Sigmoid colon (tissue), 6 donors: ENCODE measurements at regions not wholly inside any gene's neighbourhood (a gene's known extent, or its start where the extent isn't known, plus 50 kb on each side); places are given as distances from the start of the nearest gene placed in this dataset.

Experiments
- DNase-seq: peaks from one replicate; pipeline ENCODE4 v3.0.0-alpha.2; 2019
- H3K27ac ChIP-seq, 4 donors: fragments of 200-600 bp; sonication (generic); one replicate each; pipeline ENCODE4 v1.5.1; 2016 to 2019; ENCODE audit warnings: mild to moderate bottlenecking in 1 of 4
- H3K27me3 ChIP-seq, 3 donors: fragments of 200-600 bp; sonication (generic); one replicate each; pipeline ENCODE4 v1.5.1; 2019; ENCODE audit warnings: mild to moderate bottlenecking in 1 of 3
- H3K36me3 ChIP-seq, 4 donors: fragments of 200-600 bp; sonication (generic); one replicate each; pipeline ENCODE4 v1.5.1; 2016 to 2019
- H3K4me1 ChIP-seq, 4 donors: fragments of 200-600 bp; sonication (generic); one replicate each; pipeline ENCODE4 v1.5.1; 2017 to 2019
- H3K4me3 ChIP-seq, 4 donors: fragments of 200-600 bp; sonication (generic); one replicate each; pipeline ENCODE4 v1.5.1; 2017 to 2019; ENCODE audit warnings: mild to moderate bottlenecking in 2 of 4, moderate library complexity in 1 of 4
- H3K9me3 ChIP-seq, 4 donors: fragments of 200-600 bp in 3 of 4; sonication (generic) in 3 of 4; one replicate each; pipeline versions ENCODE4 v1.5.1 to v1.6.1; 2013 to 2019
- EP300 ChIP-seq, 4 donors: sonication (generic); formaldehyde crosslinking; IDR thresholded peaks; one replicate each; pipeline ENCODE4 v1.6.1; 2017; ENCODE audit warnings: antibody characterized with exemption in 4 of 4
- POLR2A ChIP-seq, 2 donors: fragments of 450-650 bp; IDR thresholded peaks; one replicate each; pipeline ENCODE4 v1.6.1; 2016; ENCODE audit warnings: antibody characterized with exemption in 2 of 2, mild to moderate bottlenecking in 2 of 2, moderate library complexity in 2 of 2
- POLR2AphosphoS5 ChIP-seq, 4 donors: sonication (generic); formaldehyde crosslinking; IDR thresholded peaks; one replicate each; pipeline ENCODE4 v1.6.1; 2017; ENCODE audit warnings: antibody characterized with exemption in 4 of 4
- WGBS, 2 donors: extraction: QIAGEN DNeasy Blood & Tissue Kit; methylation state at CpG; one replicate each; pipeline ENCODE4 v1.1.7; 2013; 5-methylcytosine and 5-hydroxymethylcytosine counted together
- intact Hi-C: fragments of 100-400 bp; cut with DNase I; formaldehyde crosslinking; loops from one replicate; pipeline ENCODE4 v1.15.1; 2023
- TF ChIP-seq, protein P1 (sequence below), 4 experiments: fragments of 450-650 bp in 3 of 4; fragments of 200-600 bp in 1 of 4; IDR thresholded peaks; one replicate each; pipeline ENCODE4 v1.5.1; 2016 to 2019; ENCODE audit warnings: antibody characterized with exemption in 4 of 4, mild to moderate bottlenecking in 3 of 4, moderate library complexity in 2 of 4
- donor health status: healthy with polysubstance abuse.
- donor health status: healthy.

DNA sequence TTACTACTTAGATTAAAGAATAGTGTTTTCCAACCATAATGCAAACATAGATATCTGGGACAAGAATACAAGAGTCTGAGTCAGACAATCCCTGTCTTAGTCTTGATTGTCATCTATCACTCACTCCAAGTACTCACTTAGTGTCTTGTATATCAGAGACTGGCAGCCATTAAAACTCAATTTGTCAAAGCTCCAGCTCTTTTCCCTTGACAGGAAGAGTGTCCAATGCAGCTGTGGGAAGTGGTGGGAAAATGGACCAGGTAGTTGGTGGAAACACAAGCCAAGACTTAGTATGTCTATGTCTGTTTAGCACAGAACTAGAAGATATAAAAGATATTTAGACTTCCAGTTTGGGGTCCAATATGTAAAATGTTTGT lies 271.6 kb upstream of the CLEC14A start:
- intact Hi-C loops, result no loop called here
- H3K27me3 ChIP-seq, result no peaks in the 10 kb centered on the region
- no peaks in the 10 kb centered on the region for H3K36me3 ChIP-seq
- no peak for TF ChIP-seq POLR2A (IDR thresholded peaks at IDR 0.05)
- TF ChIP-seq EP300 (IDR thresholded peaks at IDR 0.05), result no peak
- TF ChIP-seq POLR2AphosphoS5 (IDR thresholded peaks at IDR 0.05), result no peak
- TF ChIP-seq, protein P1, sequence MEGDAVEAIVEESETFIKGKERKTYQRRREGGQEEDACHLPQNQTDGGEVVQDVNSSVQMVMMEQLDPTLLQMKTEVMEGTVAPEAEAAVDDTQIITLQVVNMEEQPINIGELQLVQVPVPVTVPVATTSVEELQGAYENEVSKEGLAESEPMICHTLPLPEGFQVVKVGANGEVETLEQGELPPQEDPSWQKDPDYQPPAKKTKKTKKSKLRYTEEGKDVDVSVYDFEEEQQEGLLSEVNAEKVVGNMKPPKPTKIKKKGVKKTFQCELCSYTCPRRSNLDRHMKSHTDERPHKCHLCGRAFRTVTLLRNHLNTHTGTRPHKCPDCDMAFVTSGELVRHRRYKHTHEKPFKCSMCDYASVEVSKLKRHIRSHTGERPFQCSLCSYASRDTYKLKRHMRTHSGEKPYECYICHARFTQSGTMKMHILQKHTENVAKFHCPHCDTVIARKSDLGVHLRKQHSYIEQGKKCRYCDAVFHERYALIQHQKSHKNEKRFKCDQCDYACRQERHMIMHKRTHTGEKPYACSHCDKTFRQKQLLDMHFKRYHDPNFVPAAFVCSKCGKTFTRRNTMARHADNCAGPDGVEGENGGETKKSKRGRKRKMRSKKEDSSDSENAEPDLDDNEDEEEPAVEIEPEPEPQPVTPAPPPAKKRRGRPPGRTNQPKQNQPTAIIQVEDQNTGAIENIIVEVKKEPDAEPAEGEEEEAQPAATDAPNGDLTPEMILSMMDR (IDR thresholded peaks at IDR 0.05), result no peak
- no peak overlapping the region for H3K4me3 ChIP-seq
- no peaks in the 10 kb centered on the region for H3K4me1 ChIP-seq
- no peak overlapping the region for H3K27ac ChIP-seq
- no peak for DNase-seq
- H3K9me3 ChIP-seq, result no peaks in the 10 kb centered on the region

DNA sequence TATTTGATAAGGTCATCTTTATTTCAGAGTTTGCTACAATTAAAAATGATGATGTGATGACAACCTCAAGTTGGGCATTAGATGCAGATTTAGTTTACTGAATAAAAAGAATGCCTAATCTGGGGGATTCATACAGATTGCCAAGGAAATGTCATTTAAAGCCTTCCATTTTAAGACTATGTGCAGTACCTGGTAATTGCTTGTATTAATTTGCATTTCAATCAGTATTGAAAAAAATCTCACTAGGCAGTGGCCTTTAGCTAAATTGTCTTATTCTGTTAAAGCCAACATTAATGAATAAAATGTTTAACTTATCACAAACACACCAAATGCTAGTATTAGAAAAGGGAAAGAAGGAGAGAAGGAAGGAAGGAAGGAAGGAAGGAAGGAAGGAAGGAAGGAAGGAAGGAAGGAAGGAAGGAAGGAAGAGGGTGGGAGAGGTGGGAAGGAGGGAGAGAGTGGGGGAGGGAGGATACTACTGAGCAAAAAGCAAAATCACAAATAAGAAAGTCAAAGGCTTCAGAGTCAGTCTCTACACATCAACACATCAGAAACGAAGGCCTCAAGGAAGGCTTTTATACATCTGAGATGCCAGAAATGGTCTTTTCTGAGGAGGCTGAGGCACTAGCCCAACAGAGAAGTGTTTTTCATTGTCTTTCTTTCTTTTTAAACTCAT lies 271.1 kb upstream of the CLEC14A start:
- intact Hi-C loops, result no loop called here
- WGBS, 2 donors, result 78 to 90% methylated on average over 1 of the region's 1 CpG

DNA sequence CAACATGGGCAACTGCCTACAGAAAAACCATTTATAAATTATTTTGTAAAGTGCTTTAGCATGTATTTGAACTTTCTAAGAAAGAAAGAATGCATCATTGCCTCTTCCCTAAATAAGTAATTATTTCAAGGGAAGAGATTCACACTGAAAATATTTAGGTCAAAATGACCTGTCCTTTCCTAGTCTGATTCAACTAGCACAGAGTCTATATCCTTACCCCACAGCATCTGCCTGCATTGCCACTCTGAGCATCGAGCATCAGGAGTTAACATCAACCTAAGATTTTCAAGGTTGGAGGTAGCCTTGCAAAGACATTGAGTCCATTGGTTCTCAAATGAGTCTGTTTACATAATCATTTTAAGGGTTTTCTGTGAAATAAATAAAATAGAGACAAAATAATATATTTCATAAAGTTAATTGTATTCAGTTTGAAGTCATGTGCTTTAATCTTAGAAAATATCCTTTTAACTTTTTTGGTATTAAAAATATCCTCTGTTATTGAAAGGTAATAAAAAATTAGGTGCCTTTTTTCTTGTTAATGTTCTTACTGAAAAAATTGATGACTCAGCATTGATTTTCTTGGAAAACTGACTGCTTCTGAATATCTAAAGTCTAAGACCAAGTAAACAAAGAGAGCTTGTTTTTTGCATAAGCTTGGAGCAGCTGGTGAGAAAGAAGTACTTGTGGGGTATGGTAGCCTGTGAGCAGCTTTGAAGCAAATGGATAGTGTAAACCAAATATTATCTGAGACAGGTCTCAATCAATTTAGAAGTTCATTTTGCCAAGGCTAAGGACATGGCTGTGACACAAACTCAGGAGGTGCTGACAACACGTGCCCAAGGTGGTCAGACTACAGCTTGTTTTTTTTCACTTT lies 269.0 kb upstream of the CLEC14A start:
- 77 to 82% methylated on average over 2 of the region's 2 CpGs for whole genome bisulfite sequencing, 2 donors
- H3K4me1 ChIP-seq, result no peaks in the 10 kb centered on the region
- intact Hi-C loops, result no loop called here
- no peak overlapping the region for H3K27ac ChIP-seq
- no peak for DNase-seq
- no peaks in the 10 kb centered on the region for H3K36me3 ChIP-seq
- H3K27me3 ChIP-seq, result no peaks in the 10 kb centered on the region
- no peak overlapping the region for H3K4me3 ChIP-seq
- TF ChIP-seq EP300 (IDR thresholded peaks at IDR 0.05), result no peak
- TF ChIP-seq POLR2AphosphoS5 (IDR thresholded peaks at IDR 0.05), result no peak
- TF ChIP-seq, protein P1 (IDR thresholded peaks at IDR 0.05), result no peak
- no peak for TF ChIP-seq POLR2A (IDR thresholded peaks at IDR 0.05)
- no peaks in the 10 kb centered on the region for H3K9me3 ChIP-seq

More for the DNA sequence above, 271.1 kb upstream of the CLEC14A start:
- H3K9me3 ChIP-seq, result no peaks in the 10 kb centered on the region
- H3K36me3 ChIP-seq, result no peaks in the 10 kb centered on the region
- no peak for TF ChIP-seq EP300 (IDR thresholded peaks at IDR 0.05)
- no peak for TF ChIP-seq POLR2AphosphoS5 (IDR thresholded peaks at IDR 0.05)
- TF ChIP-seq, protein P1 (IDR thresholded peaks at IDR 0.05), result no peak
- TF ChIP-seq POLR2A (IDR thresholded peaks at IDR 0.05), result no peak
- no peak for DNase-seq
- H3K4me3 ChIP-seq, result no peak overlapping the region
- H3K27me3 ChIP-seq, result no peaks in the 10 kb centered on the region
- no peak overlapping the region for H3K27ac ChIP-seq
- no peaks in the 10 kb centered on the region for H3K4me1 ChIP-seq

DNA sequence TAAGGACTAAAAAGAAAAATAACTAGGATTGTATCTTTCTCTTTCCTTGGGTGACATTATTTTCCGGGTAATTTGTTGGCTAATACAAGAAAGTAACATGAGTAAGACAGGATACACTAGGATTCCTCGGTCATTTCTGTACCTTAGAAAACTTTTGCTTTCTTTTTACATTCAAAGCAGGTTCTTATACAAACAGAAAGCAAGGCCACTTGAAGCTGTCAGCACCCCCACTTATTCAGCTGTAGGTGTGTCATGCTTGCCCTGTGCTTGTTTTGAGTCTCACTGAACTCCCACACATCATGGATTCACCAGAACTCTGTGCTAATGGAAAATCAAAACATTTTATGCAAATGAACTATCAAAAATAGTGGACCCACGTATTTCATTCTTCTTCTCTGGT lies 266.8 kb upstream of the CLEC14A start:
- no peak for DNase-seq
- Histone ChIP-seq H3K4me3 (no peak overlapping the region), H3K4me1 (no peaks in the 10 kb centered on the region), H3K27me3 (no peaks in the 10 kb centered on the region), H3K9me3 (no peaks in the 10 kb centered on the region), H3K36me3 (no peaks in the 10 kb centered on the region), H3K27ac (no peak overlapping the region)
- intact Hi-C loops, result no loop called here
- 61 to 71% methylated on average over 3 of the region's 3 CpGs for WGBS, 2 donors
- TF ChIP-seq POLR2AphosphoS5 (IDR thresholded peaks at IDR 0.05), result no peak

DNA sequence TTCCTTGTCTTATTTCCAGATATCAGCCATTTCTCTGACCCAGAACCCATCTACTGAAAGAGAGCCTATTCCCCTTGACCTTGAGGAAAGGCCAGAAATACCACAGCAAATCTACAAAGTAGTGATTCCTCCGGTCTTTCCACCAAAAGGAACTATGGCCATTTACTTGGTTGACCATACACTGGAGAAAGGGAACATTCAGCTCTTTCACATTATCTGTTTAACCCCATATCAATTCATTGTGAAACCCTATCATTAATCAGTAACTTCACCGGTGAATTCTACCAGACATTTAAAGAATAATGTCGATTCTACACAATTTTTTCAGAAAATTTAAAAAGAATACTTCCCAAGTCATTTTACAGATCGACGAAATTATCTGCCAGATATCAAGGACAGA lies 265.7 kb upstream of the CLEC14A start:
- Histone ChIP-seq H3K36me3 (no peaks in the 10 kb centered on the region), H3K9me3 (no peaks in the 10 kb centered on the region), H3K27ac (no peak overlapping the region), H3K27me3 (no peaks in the 10 kb centered on the region), H3K4me1 (no peaks in the 10 kb centered on the region), H3K4me3 (no peak overlapping the region)
- DNase-seq, result no peak
- WGBS, 2 donors, result 92 to 94% methylated on average over 5 of the region's 5 CpGs
- intact Hi-C loops, result no loop called here
- TF ChIP-seq POLR2AphosphoS5 (IDR thresholded peaks at IDR 0.05), result no peak
- TF ChIP-seq EP300 (IDR thresholded peaks at IDR 0.05), result no peak
- TF ChIP-seq, protein P1 (IDR thresholded peaks at IDR 0.05), result no peak
- no peak for TF ChIP-seq POLR2A (IDR thresholded peaks at IDR 0.05)
